ENCODE measurements at regions not wholly inside any gene's neighbourhood (a gene's known extent, or its start where the extent isn't known, plus 50 kb on each side); places are given as distances from the start of the nearest gene placed in this dataset.

GRCh38 chr2:207241198-207241597 lies 75.5 kb upstream of the KLF7 start:
- TF ChIP-seq POLR2A (IDR thresholded peaks at IDR 0.05) (no peak), CTCF (IDR thresholded peaks at IDR 0.05) (no peak)

Measured in uterus (tissue), 2 donors.